HCT116 (cell line): ENCODE measurements at regions not wholly inside any gene's neighbourhood (a gene's known extent, or its start where the extent isn't known, plus 50 kb on each side); places are given as distances from the start of the nearest gene placed in this dataset.

Source experiments
- ATAC-seq: fragments of 200-7000 bp; cut with Tn5 transposase; 2 replicates; pipeline ENCODE4 v1.9.1; 2020; ENCODE audit warnings: mild to moderate bottlenecking, moderate library complexity
- BruUV-seq: library from RNA; stranded (reverse); fragments of 400-500 nt; replicated peaks from 2 replicates; lab custom pipeline; 2021; lab: Mats Ljungman, UMichigan
- CTCF ChIA-PET: fragments of 300-600 bp; sonication (Branson Sonifier 250); formaldehyde crosslinking; loops from one replicate; lab custom pipeline; 2021; ENCODE audit warnings: antibody characterized with exemption; lab: Charles Lee
- POLR2A ChIA-PET: fragments of 300-600, 350-600 bp; sonication (Branson Sonifier 250); formaldehyde crosslinking; loops from one replicate; lab custom pipeline; 2021; ENCODE audit warnings: antibody characterized with exemption; lab: Charles Lee
- RAD21 ChIA-PET, 2 experiments: fragments of 300-600 bp; sonication (Branson Sonifier 250); formaldehyde crosslinking; loops; one replicate each; lab custom pipeline; 2023; ENCODE audit warnings: low total read pairs in 2 of 2; ENCODE audit not compliant: uncharacterized antibody in 2 of 2, unreplicated experiment in 2 of 2, low non-redundant PET in 1 of 2; lab: Charles Lee
- DNase-seq: peaks from one replicate; pipeline ENCODE4 v3.0.0-alpha.2; 2010; ENCODE audit warnings: low read depth, low spot score
- H2AFZ ChIP-seq: fragments of 200-600 bp; shearing (Covaris generic), sonication (generic); 2 replicates; pipeline ENCODE4 v1.6.1; 2017; ENCODE audit warnings: low read depth, mixed run types, mixed read lengths, antibody characterized with exemption, low read length; ENCODE audit not compliant: poor library complexity, severe bottlenecking
- H3K27ac ChIP-seq: 2 replicates; pipeline ENCODE4 v1.5.1; 2012; ENCODE audit warnings: low read depth, low read length
- H3K27me3 ChIP-seq: fragments of 200-600 bp; sonication (generic); 2 replicates; pipeline ENCODE4 v1.6.1; 2016; ENCODE audit warnings: mixed run types, low read length, mixed read lengths; ENCODE audit not compliant: insufficient read depth
- H3K36me3 ChIP-seq, 2 experiments: fragments of 200-500 bp in 1 of 2; fragments of 200-600 bp in 1 of 2; sonication (Bioruptor generic) in 1 of 2; sonication (generic) in 1 of 2; 2 replicates each; pipeline versions ENCODE4 v1.5.1 to v1.6.1; 2014 to 2016; ENCODE audit warnings: low read length in 2 of 2, inconsistent platforms in 1 of 2, mixed read lengths in 1 of 2, mixed run types in 1 of 2; ENCODE audit not compliant: insufficient read depth in 2 of 2, control insufficient read depth in 1 of 2
- H3K4me1 ChIP-seq, 2 experiments: fragments of 200-600 bp in 1 of 2; sonication (generic) in 1 of 2; 2 replicates each; pipeline versions ENCODE4 v1.5.1 to v1.6.1; 2012 to 2017; ENCODE audit warnings: low read length in 2 of 2, inconsistent platforms in 1 of 2, mild to moderate bottlenecking in 1 of 2, mixed read lengths in 1 of 2, mixed run types in 1 of 2, moderate library complexity in 1 of 2; ENCODE audit not compliant: insufficient read depth in 2 of 2, control insufficient read depth in 1 of 2
- H3K4me2 ChIP-seq: fragments of 200-600 bp; sonication (generic); 2 replicates; pipeline ENCODE4 v1.6.1; 2017; ENCODE audit warnings: mixed run types, low read length, mixed read lengths
- H3K4me3 ChIP-seq, 2 experiments: fragments of 200-600 bp in 1 of 2; sonication (generic) in 1 of 2; replicated peaks in 1 of 2; 2 replicates each; pipeline ENCODE4 v1.5.1; 2011 to 2016; ENCODE audit warnings: low read length in 2 of 2, control low read depth in 1 of 2, low read depth in 1 of 2, mild to moderate bottlenecking in 1 of 2, mixed read lengths in 1 of 2, mixed run types in 1 of 2
- H3K79me2 ChIP-seq: fragments of 200-600 bp; sonication (generic); 2 replicates; pipeline ENCODE4 v1.6.1; 2017; ENCODE audit warnings: mild to moderate bottlenecking, mixed run types, low read length, moderate library complexity, mixed read lengths; ENCODE audit not compliant: insufficient read depth
- H3K9ac ChIP-seq: fragments of 200-600 bp; sonication (generic); 2 replicates; pipeline ENCODE4 v1.6.1; 2016; ENCODE audit warnings: low read length, mixed read lengths
- H3K9me2 ChIP-seq: fragments of 200-600 bp; sonication (generic), shearing (Covaris generic); 2 replicates; pipeline ENCODE4 v1.6.1; 2017; ENCODE audit warnings: mixed run types, mild to moderate bottlenecking, moderate library complexity; ENCODE audit not compliant: insufficient read depth
- H3K9me3 ChIP-seq, 2 experiments: fragments of 200-500 bp in 1 of 2; fragments of 200-600 bp in 1 of 2; sonication (Bioruptor generic) in 1 of 2; sonication (generic) in 1 of 2; 2 replicates each; pipeline ENCODE4 v1.6.1; 2014 to 2017; ENCODE audit warnings: low read length in 2 of 2, mixed read lengths in 2 of 2, inconsistent platforms in 1 of 2, low read depth in 1 of 2, mild to moderate bottlenecking in 1 of 2, mixed run types in 1 of 2, moderate library complexity in 1 of 2; ENCODE audit not compliant: control insufficient read depth in 1 of 2, insufficient read depth in 1 of 2
- H4K20me1 ChIP-seq: fragments of 200-600 bp; sonication (generic), shearing (Covaris generic); 2 replicates; pipeline ENCODE4 v1.6.1; 2017; ENCODE audit warnings: mixed run types, mild to moderate bottlenecking, moderate library complexity; ENCODE audit not compliant: insufficient read depth
- CBX3 ChIP-seq: IDR thresholded peaks from 2 replicates; pipeline ENCODE4 v1.6.1; 2012; ENCODE audit warnings: low read depth
- CEBPB ChIP-seq: IDR thresholded peaks from 2 replicates; pipeline ENCODE4 v1.6.1; 2012; ENCODE audit warnings: low read depth
- ELF1 ChIP-seq: IDR thresholded peaks from 2 replicates; pipeline ENCODE4 v1.6.1; 2012; ENCODE audit warnings: low read depth, borderline replicate concordance
- EZH2 ChIP-seq: fragments of 200-600 bp; sonication (generic); IDR thresholded peaks from 2 replicates; pipeline ENCODE4 v1.6.1; 2017; ENCODE audit warnings: antibody characterized with exemption, mixed run types
- EZH2phosphoT487 ChIP-seq: fragments of 200-600 bp; IDR thresholded peaks from 2 replicates; pipeline ENCODE4 v1.6.1; 2018; ENCODE audit warnings: antibody characterized with exemption, borderline replicate concordance
- JUND ChIP-seq: IDR thresholded peaks from 2 replicates; pipeline ENCODE4 v1.6.1; 2012
- POLR2AphosphoS5 ChIP-seq: IDR thresholded peaks from 2 replicates; pipeline ENCODE4 v1.6.1; 2011; ENCODE audit warnings: mild to moderate bottlenecking, low read depth, low read length, moderate library complexity
- REST ChIP-seq: IDR thresholded peaks from 2 replicates; pipeline ENCODE4 v1.6.1; 2012; ENCODE audit warnings: low read depth
- SIN3A ChIP-seq: IDR thresholded peaks from 2 replicates; pipeline ENCODE4 v1.6.1; 2012; ENCODE audit warnings: low read depth
- SP1 ChIP-seq: IDR thresholded peaks from 2 replicates; pipeline ENCODE4 v1.6.1; 2012; ENCODE audit warnings: low read depth
- SRF ChIP-seq: IDR thresholded peaks from 2 replicates; pipeline ENCODE4 v1.6.1; 2012; ENCODE audit warnings: low read depth
- TCF7L2 ChIP-seq: IDR thresholded peaks from 2 replicates; pipeline ENCODE4 v1.7.0; 2011; ENCODE audit warnings: borderline replicate concordance, inconsistent platforms; ENCODE audit not compliant: insufficient read depth, insufficient read length; ENCODE audit errors: extremely low read depth
- ZBTB33 ChIP-seq: IDR thresholded peaks from 2 replicates; pipeline ENCODE4 v1.6.1; 2011; ENCODE audit warnings: mild to moderate bottlenecking, low read length, moderate library complexity; ENCODE audit not compliant: insufficient replicate concordance; ENCODE audit errors: extremely low read depth
- ZNF274 ChIP-seq: fragments of 200-500 bp; sonication (Bioruptor generic); IDR thresholded peaks from 2 replicates; pipeline ENCODE4 v1.6.1; 2014; ENCODE audit warnings: mild to moderate bottlenecking, low read depth, low read length, inconsistent platforms
- intact Hi-C: fragments of 100-400 bp; cut with micrococcal nuclease; formaldehyde crosslinking; loops from 2 replicates; pipeline ENCODE4 v1.10.0; 2022
- TF ChIP-seq, protein P1 (sequence below), 3 experiments: fragments of 200-600 bp in 1 of 3; sonication (generic) in 1 of 3; IDR thresholded peaks in 2 of 3; conservative IDR thresholded peaks in 1 of 3; 2 replicates each; pipeline ENCODE4 v1.5.1; 2012 to 2017; ENCODE audit warnings: low read depth in 2 of 3, low read length in 2 of 3, antibody characterized with exemption in 1 of 3, borderline replicate concordance in 1 of 3, control low read depth in 1 of 3, mild to moderate bottlenecking in 1 of 3, mixed read lengths in 1 of 3, mixed run types in 1 of 3, moderate library complexity in 1 of 3; ENCODE audit not compliant: insufficient read depth in 1 of 3

DNA sequence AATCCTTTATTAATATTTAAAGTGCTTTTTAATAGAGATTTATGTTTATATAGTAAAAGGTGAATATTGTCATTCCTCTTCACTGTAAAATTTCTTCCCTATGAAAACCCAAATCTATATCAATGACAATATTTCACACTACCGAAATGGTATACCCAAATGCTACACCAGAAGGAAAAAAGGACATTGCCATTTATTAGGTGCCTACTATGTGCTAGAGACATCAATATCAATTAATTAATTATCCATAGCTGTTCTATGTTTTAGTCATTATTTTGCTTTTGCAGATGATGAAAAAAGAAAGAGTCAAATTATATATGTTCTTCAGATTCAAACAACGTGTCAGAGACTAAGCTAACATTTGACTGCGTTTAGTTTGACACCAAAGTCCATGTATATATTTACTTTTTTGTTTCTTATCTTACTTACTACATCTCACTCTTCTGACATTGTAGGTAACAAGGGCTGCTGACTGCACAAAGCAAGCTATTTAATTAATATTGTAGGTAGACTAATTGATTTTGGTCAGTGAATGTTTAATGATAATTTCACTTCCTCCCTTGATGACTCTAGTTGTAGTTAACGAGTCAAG, 614.0 kb upstream of the FOXG1 start (continued):
- TF ChIP-seq REST (no peak), SIN3A (no peak), SP1 (no peak)

GRCh38 chr14:28157289-28157869, 609.2 kb upstream of the FOXG1 start:
- no peak overlapping the region for H2AFZ ChIP-seq
- CTCF ChIA-PET = no interaction called here
- no peak overlapping the region for H3K4me3 ChIP-seq
- no peak for TF ChIP-seq ELF1
- TF ChIP-seq SRF = no peak
- TF ChIP-seq, protein P1, sequence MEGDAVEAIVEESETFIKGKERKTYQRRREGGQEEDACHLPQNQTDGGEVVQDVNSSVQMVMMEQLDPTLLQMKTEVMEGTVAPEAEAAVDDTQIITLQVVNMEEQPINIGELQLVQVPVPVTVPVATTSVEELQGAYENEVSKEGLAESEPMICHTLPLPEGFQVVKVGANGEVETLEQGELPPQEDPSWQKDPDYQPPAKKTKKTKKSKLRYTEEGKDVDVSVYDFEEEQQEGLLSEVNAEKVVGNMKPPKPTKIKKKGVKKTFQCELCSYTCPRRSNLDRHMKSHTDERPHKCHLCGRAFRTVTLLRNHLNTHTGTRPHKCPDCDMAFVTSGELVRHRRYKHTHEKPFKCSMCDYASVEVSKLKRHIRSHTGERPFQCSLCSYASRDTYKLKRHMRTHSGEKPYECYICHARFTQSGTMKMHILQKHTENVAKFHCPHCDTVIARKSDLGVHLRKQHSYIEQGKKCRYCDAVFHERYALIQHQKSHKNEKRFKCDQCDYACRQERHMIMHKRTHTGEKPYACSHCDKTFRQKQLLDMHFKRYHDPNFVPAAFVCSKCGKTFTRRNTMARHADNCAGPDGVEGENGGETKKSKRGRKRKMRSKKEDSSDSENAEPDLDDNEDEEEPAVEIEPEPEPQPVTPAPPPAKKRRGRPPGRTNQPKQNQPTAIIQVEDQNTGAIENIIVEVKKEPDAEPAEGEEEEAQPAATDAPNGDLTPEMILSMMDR (IDR thresholded peaks at IDR 0.05 in 2 of 3, conservative IDR thresholded peaks at IDR 0.05 in 1 of 3; ENCODE audit: borderline replicate concordance in 1 of 3, insufficient read depth in 1 of 3, low read depth in 2 of 3, low read length in 2 of 3) = no peak
- TF ChIP-seq ZNF274 = no peak
- no peak for TF ChIP-seq JUND
- no peak for TF ChIP-seq POLR2AphosphoS5
- no peak for TF ChIP-seq SP1
- TF ChIP-seq CEBPB = no peak
- no peak for TF ChIP-seq TCF7L2
- no peak for TF ChIP-seq EZH2
- TF ChIP-seq EZH2phosphoT487 = no peak
- no peak for TF ChIP-seq ZBTB33
- no peak for TF ChIP-seq CBX3
- TF ChIP-seq, all 23 proteins: peak for 0
- Histone ChIP-seq H4K20me1 (no peaks in the 10 kb centered on the region), H3K9me3 (peaks cover 0 to 21% of the 10 kb centered on the region in 2 experiments; a peak in 3 of 4 replicates), H3K9ac (no peak overlapping the region), H3K79me2 (no peaks in the 10 kb centered on the region), H3K27ac (no peak overlapping the region), H3K9me2 (no peaks in the 10 kb centered on the region), H3K36me3 (no peaks in the 10 kb centered on the region), H3K4me2 (no peak overlapping the region), H3K27me3 (no peaks in the 10 kb centered on the region), H3K4me1 (no peaks in the 10 kb centered on the region)
- POLR2A ChIA-PET = no interaction called here
- DNase-seq (no peak), ATAC-seq (no peak)
- intact Hi-C loops = no loop called here
- no TSS peak for BruUV-seq
- RAD21 ChIA-PET = no interaction called here
